Esophagus muscularis mucosa (tissue), 4 donors: ENCODE measurements at regions not wholly inside any gene's neighbourhood (a gene's known extent, or its start where the extent isn't known, plus 50 kb on each side); places are given as distances from the start of the nearest gene placed in this dataset.

ENCODE experiments used
- CTCF ChIP-seq, 3 experiments: fragments of 200-600 bp in 2 of 3; fragments of 450-650 bp in 1 of 3; sonication (generic) in 2 of 3; IDR thresholded peaks; one replicate each; pipeline ENCODE4 v1.5.1; 2017 to 2019; ENCODE audit warnings: antibody characterized with exemption in 3 of 3, mild to moderate bottlenecking in 2 of 3, moderate library complexity in 1 of 3
- EP300 ChIP-seq: sonication (generic); formaldehyde crosslinking; IDR thresholded peaks from one replicate; pipeline ENCODE4 v1.6.1; 2017; ENCODE audit warnings: antibody characterized with exemption
- POLR2A ChIP-seq: fragments of 450-650 bp; IDR thresholded peaks from one replicate; pipeline ENCODE4 v1.6.1; 2017; ENCODE audit warnings: antibody characterized with exemption, moderate library complexity, mild to moderate bottlenecking, low read depth

- no peak for TF ChIP-seq POLR2A
- no peak for TF ChIP-seq CTCF (IDR thresholded peaks at IDR 0.05)
- TF ChIP-seq EP300: no peak
Observed at GRCh38 chr17:73753751-73754496, 109.7 kb upstream of the SDK2 start.
